ENCODE measurements at regions not wholly inside any gene's neighbourhood (a gene's known extent, or its start where the extent isn't known, plus 50 kb on each side); places are given as distances from the start of the nearest gene placed in this dataset.
"Not testable (repeated sequence)": the region's sequence is repeated elsewhere in the genome, so short reads cannot be mapped to it uniquely, and the experiment has no call there.

- no peak for DNase-seq (ENCODE audit: low read depth in 2 of 2)
Observed at GRCh38 chr6:4412077-4412476, 276.7 kb upstream of the ECI2 start.

GRCh38 chr6:4407710-4408109 is 272.3 kb upstream of the ECI2 start:
- DNase-seq (ENCODE audit: low read depth in 2 of 2), result not testable (repeated sequence)

- no peak for DNase-seq (ENCODE audit: low read depth in 2 of 2)
Observed at GRCh38 chr6:4405621-4406212, 270.3 kb upstream of the ECI2 start.

GRCh38 chr6:4404415-4404814 is 269.0 kb upstream of the ECI2 start:
- DNase-seq (ENCODE audit: low read depth in 2 of 2), result no peak

- DNase-seq (ENCODE audit: low read depth in 2 of 2), result no peak
Observed at GRCh38 chr6:4403828-4404227, 268.5 kb upstream of the ECI2 start.

- DNase-seq (ENCODE audit: low read depth in 2 of 2), result no peak
Observed at GRCh38 chr6:4403023-4403752, 267.8 kb upstream of the ECI2 start.

- DNase-seq (ENCODE audit: low read depth in 2 of 2), result no peak
Observed at GRCh38 chr6:4402477-4402976, 267.2 kb upstream of the ECI2 start.

GRCh38 chr6:4401408-4402368 is 266.3 kb upstream of the ECI2 start:
- no peak for DNase-seq (ENCODE audit: low read depth in 2 of 2)

- DNase-seq (ENCODE audit: low read depth in 2 of 2), result no peak
Observed at GRCh38 chr6:4399656-4400055, 264.3 kb upstream of the ECI2 start.

GRCh38 chr6:4398791-4399190 is 263.4 kb upstream of the ECI2 start:
- DNase-seq (ENCODE audit: low read depth in 2 of 2), result no peak

GRCh38 chr6:4397307-4397706 is 261.9 kb upstream of the ECI2 start:
- DNase-seq (ENCODE audit: low read depth in 2 of 2), result no peak

GRCh38 chr6:4396044-4396443 is 260.7 kb upstream of the ECI2 start:
- DNase-seq (ENCODE audit: low read depth in 2 of 2), result no peak

GRCh38 chr6:4395386-4395785 is 260.0 kb upstream of the ECI2 start:
- DNase-seq (ENCODE audit: low read depth in 2 of 2), result no peak

- no peak for DNase-seq (ENCODE audit: low read depth in 2 of 2)
Observed at GRCh38 chr6:4394786-4395185, 259.4 kb upstream of the ECI2 start.

- DNase-seq (ENCODE audit: low read depth in 2 of 2), result no peak
Observed at GRCh38 chr6:4388675-4389074, 253.3 kb upstream of the ECI2 start.

- no peak for DNase-seq (ENCODE audit: low read depth in 2 of 2)
Observed at GRCh38 chr6:4384656-4385055, 249.3 kb upstream of the ECI2 start.

GRCh38 chr6:4383910-4384638 is 248.7 kb upstream of the ECI2 start:
- DNase-seq (ENCODE audit: low read depth in 2 of 2), result no peak

- no peak for DNase-seq (ENCODE audit: low read depth in 2 of 2)
Observed at GRCh38 chr6:4382362-4382853, 247.0 kb upstream of the ECI2 start.

GRCh38 chr6:4381381-4381780 is 246.0 kb upstream of the ECI2 start:
- DNase-seq (ENCODE audit: low read depth in 2 of 2), result no peak

- no peak for DNase-seq (ENCODE audit: low read depth in 2 of 2)
Observed at GRCh38 chr6:4380881-4381281, 245.5 kb upstream of the ECI2 start.

- no peak for DNase-seq (ENCODE audit: low read depth in 2 of 2)
Observed at GRCh38 chr6:4379958-4380357, 244.6 kb upstream of the ECI2 start.
